Vagina (tissue), 2 donors: ENCODE measurements at regions not wholly inside any gene's neighbourhood (a gene's known extent, or its start where the extent isn't known, plus 50 kb on each side); places are given as distances from the start of the nearest gene placed in this dataset.

Experiments
- POLR2A ChIP-seq, 2 donors: fragments of 450-650 bp; IDR thresholded peaks; one replicate each; pipeline ENCODE4 v1.6.1; 2017; ENCODE audit warnings: antibody characterized with exemption in 2 of 2, mild to moderate bottlenecking in 2 of 2, moderate library complexity in 2 of 2
- TF ChIP-seq, protein P1 (sequence below), 3 experiments: fragments of 450-650 bp in 2 of 3; fragments of 200-600 bp in 1 of 3; sonication (generic) in 1 of 3; IDR thresholded peaks; one replicate each; pipeline ENCODE4 v1.5.1; 2017 to 2019; ENCODE audit warnings: antibody characterized with exemption in 3 of 3, mild to moderate bottlenecking in 2 of 3, moderate library complexity in 2 of 3

GRCh38 chr2:187002242-187002641, 153.3 kb upstream of the ZSWIM2 start:
- no peak for TF ChIP-seq POLR2A (IDR thresholded peaks at IDR 0.05)
- TF ChIP-seq, protein P1, sequence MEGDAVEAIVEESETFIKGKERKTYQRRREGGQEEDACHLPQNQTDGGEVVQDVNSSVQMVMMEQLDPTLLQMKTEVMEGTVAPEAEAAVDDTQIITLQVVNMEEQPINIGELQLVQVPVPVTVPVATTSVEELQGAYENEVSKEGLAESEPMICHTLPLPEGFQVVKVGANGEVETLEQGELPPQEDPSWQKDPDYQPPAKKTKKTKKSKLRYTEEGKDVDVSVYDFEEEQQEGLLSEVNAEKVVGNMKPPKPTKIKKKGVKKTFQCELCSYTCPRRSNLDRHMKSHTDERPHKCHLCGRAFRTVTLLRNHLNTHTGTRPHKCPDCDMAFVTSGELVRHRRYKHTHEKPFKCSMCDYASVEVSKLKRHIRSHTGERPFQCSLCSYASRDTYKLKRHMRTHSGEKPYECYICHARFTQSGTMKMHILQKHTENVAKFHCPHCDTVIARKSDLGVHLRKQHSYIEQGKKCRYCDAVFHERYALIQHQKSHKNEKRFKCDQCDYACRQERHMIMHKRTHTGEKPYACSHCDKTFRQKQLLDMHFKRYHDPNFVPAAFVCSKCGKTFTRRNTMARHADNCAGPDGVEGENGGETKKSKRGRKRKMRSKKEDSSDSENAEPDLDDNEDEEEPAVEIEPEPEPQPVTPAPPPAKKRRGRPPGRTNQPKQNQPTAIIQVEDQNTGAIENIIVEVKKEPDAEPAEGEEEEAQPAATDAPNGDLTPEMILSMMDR (IDR thresholded peaks at IDR 0.05) = no peak
